Esophagus squamous epithelium (tissue), 4 donors: ENCODE measurements at regions not wholly inside any gene's neighbourhood (a gene's known extent, or its start where the extent isn't known, plus 50 kb on each side); places are given as distances from the start of the nearest gene placed in this dataset.

Experiments
- CTCF ChIP-seq, 6 experiments: fragments of 450-650 bp in 4 of 6; fragments of 200-600 bp in 2 of 6; sonication (generic) in 2 of 6; IDR thresholded peaks; one replicate each; pipeline ENCODE4 v1.5.1; 2016 to 2019; ENCODE audit warnings: antibody characterized with exemption in 6 of 6, mild to moderate bottlenecking in 4 of 6, moderate library complexity in 4 of 6
- POLR2A ChIP-seq, 4 donors: fragments of 450-650 bp; IDR thresholded peaks; one replicate each; pipeline ENCODE4 v1.6.1; 2017; ENCODE audit warnings: antibody characterized with exemption in 4 of 4, mild to moderate bottlenecking in 4 of 4, moderate library complexity in 3 of 4

DNA sequence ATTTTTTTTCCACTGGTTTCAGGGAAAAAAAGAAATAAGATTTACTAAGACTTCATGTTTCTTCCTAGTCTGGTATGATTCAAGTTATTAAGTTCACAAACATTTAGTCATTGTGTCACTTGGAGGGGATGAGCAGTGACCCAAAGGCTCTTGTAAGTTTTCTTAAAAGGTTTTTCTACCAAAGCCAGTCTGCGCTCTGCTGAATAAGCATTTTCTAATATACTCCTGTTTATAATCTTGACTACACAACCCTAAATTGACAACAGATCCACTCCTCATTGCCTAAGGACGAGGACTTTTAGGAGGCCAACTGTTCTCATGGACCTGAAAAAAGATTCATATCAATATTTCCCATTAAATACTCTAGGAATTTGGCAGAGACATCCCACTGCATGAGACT is 161.1 kb upstream of the TLL1 start:
- TF ChIP-seq CTCF (IDR thresholded peaks at IDR 0.05) (no peak), POLR2A (IDR thresholded peaks at IDR 0.05) (no peak)
